Gastrocnemius medialis (tissue), 4 donors: ENCODE measurements at regions not wholly inside any gene's neighbourhood (a gene's known extent, or its start where the extent isn't known, plus 50 kb on each side); places are given as distances from the start of the nearest gene placed in this dataset.

ENCODE experiments used
- ATAC-seq, 2 donors: fragments of 150-250 bp; one replicate each; pipeline ENCODE4 v1.9.1; 2016
- DNase-seq, 2 donors: peaks; one replicate each; pipeline ENCODE4 v3.0.0-alpha.2; 2019
- H3K27ac ChIP-seq, 4 donors: fragments of 200-600 bp; sonication (generic); 1 replicate in 1 of 4; 2 replicates in 3 of 4; pipeline ENCODE4 v1.5.1; 2016 to 2018; ENCODE audit warnings: mild to moderate bottlenecking in 2 of 4, moderate library complexity in 1 of 4
- H3K27me3 ChIP-seq, 3 donors: fragments of 200-600 bp; sonication (generic) in 2 of 3; 1 replicate in 1 of 3; 2 replicates in 2 of 3; pipeline versions ENCODE4 v1.5.1 to v1.6.0; 2016 to 2019; ENCODE audit warnings: mild to moderate bottlenecking in 1 of 3, moderate library complexity in 1 of 3
- H3K36me3 ChIP-seq, 2 donors: fragments of 200-600 bp; sonication (generic) in 1 of 2; one replicate each; pipeline ENCODE4 v1.5.1; 2017 to 2018
- H3K4me1 ChIP-seq, 2 donors: fragments of 200-600 bp; sonication (generic) in 1 of 2; one replicate each; pipeline ENCODE4 v1.5.1; 2016 to 2017; ENCODE audit warnings: mild to moderate bottlenecking in 2 of 2
- H3K4me3 ChIP-seq, 4 donors: fragments of 200-600 bp; sonication (generic) in 3 of 4; 1 replicate in 1 of 4; 2 replicates in 3 of 4; pipeline ENCODE4 v1.5.1; 2016 to 2019; ENCODE audit warnings: mild to moderate bottlenecking in 2 of 4
- H3K9me3 ChIP-seq, 3 donors: fragments of 200-600 bp; sonication (generic) in 2 of 3; 1 replicate in 1 of 3; 2 replicates in 2 of 3; pipeline ENCODE4 v1.5.1; 2016 to 2019
- POLR2A ChIP-seq, 2 donors: fragments of 450-650 bp; IDR thresholded peaks; one replicate each; pipeline ENCODE4 v1.6.1; 2017; ENCODE audit warnings: antibody characterized with exemption in 2 of 2, mild to moderate bottlenecking in 2 of 2, moderate library complexity in 2 of 2
- in situ Hi-C, 4 donors: fragments of 200-750 bp; cut with MboI; loops; one replicate each; pipeline versions ENCODE4 v1.15.0 to v1.8.0; 2017; ENCODE audit warnings: low sequenced_read_pairs in 4 of 4
- intact Hi-C: fragments of 100-400 bp; cut with DNase I; formaldehyde crosslinking; loops from one replicate; pipeline ENCODE4 v1.15.1; 2023; ENCODE audit warnings: low total_unique reads
- TF ChIP-seq, protein P1 (sequence below), 5 experiments: fragments of 450-650 bp in 3 of 5; fragments of 200-600 bp in 2 of 5; sonication (generic) in 2 of 5; IDR thresholded peaks in 4 of 5; conservative IDR thresholded peaks in 1 of 5; 1 replicate in 4 of 5; 2 replicates in 1 of 5; pipeline ENCODE4 v1.5.1; 2016 to 2019; ENCODE audit warnings: antibody characterized with exemption in 5 of 5, mild to moderate bottlenecking in 3 of 5, moderate library complexity in 3 of 5

DNA sequence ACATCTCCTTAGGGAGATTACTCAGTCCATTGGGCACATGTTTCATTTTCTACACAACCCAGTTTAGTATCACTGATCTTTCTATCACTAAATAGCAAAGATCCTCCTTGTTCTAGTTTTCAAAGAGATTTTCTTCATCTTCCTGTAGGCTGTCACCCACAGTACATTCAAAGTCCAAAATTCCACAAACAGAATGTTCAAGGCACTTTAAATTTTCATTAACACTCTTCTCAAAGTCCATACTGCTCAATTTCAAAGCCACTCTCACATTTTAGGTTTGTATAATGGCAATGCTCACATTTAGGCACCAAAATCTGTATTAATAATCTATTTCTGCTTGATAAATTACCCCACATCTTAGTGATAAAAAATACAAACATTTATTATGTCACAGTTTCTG is 152.8 kb downstream of the FSIP2 start:
- no peak for ATAC-seq

DNA sequence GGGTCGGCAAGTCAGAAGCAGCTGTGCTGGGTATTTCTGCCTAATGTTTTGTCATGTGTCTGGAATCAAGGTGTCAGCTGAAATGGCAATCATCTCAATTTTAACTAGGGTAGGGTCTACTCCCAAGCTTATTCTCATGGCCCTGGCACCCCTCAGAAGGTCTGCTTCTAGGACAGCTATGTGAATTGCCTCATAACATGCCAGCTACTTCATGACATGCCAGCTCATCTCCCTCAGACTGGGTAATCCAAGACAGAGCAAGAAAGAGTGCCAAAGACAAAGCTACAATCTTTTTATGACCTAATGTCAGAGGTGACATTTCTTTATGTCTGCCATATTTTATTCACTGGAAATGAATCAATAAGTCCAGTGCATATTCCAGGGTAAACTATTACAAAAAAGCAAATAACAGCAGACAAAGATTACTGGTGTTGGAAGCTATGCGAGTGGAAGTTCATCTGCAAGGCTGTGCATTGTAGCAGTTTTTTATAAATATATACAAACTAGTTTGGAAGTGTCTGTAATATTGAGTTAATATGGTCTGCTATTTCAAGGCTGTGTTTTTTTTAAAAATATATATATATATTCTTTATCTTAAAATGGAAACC is 153.3 kb downstream of the FSIP2 start:
- Histone ChIP-seq H3K27me3 (no peaks in the 10 kb centered on the region), H3K4me1 (no peaks in the 10 kb centered on the region), H3K4me3 (no peak overlapping the region), H3K27ac (no peak overlapping the region), H3K9me3 (no peaks in the 10 kb centered on the region), H3K36me3 (no peaks in the 10 kb centered on the region)
- no peak for ATAC-seq
- TF ChIP-seq, protein P1, sequence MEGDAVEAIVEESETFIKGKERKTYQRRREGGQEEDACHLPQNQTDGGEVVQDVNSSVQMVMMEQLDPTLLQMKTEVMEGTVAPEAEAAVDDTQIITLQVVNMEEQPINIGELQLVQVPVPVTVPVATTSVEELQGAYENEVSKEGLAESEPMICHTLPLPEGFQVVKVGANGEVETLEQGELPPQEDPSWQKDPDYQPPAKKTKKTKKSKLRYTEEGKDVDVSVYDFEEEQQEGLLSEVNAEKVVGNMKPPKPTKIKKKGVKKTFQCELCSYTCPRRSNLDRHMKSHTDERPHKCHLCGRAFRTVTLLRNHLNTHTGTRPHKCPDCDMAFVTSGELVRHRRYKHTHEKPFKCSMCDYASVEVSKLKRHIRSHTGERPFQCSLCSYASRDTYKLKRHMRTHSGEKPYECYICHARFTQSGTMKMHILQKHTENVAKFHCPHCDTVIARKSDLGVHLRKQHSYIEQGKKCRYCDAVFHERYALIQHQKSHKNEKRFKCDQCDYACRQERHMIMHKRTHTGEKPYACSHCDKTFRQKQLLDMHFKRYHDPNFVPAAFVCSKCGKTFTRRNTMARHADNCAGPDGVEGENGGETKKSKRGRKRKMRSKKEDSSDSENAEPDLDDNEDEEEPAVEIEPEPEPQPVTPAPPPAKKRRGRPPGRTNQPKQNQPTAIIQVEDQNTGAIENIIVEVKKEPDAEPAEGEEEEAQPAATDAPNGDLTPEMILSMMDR (IDR thresholded peaks at IDR 0.05 in 4 of 5, conservative IDR thresholded peaks at IDR 0.05 in 1 of 5): no peak
- no peak for DNase-seq
- intact Hi-C loops (no loop called here), in situ Hi-C loops (no loop called here)

More for the DNA sequence above, 152.8 kb downstream of the FSIP2 start:
- intact Hi-C loops (no loop called here), in situ Hi-C loops (no loop called here)
- Histone ChIP-seq H3K36me3 (no peaks in the 10 kb centered on the region), H3K9me3 (no peaks in the 10 kb centered on the region), H3K4me3 (no peak overlapping the region), H3K27ac (no peak overlapping the region), H3K4me1 (no peaks in the 10 kb centered on the region), H3K27me3 (no peaks in the 10 kb centered on the region)
- no peak for DNase-seq
- TF ChIP-seq, protein P1 (IDR thresholded peaks at IDR 0.05 in 4 of 5, conservative IDR thresholded peaks at IDR 0.05 in 1 of 5): no peak
- TF ChIP-seq POLR2A (IDR thresholded peaks at IDR 0.05): no peak

DNA sequence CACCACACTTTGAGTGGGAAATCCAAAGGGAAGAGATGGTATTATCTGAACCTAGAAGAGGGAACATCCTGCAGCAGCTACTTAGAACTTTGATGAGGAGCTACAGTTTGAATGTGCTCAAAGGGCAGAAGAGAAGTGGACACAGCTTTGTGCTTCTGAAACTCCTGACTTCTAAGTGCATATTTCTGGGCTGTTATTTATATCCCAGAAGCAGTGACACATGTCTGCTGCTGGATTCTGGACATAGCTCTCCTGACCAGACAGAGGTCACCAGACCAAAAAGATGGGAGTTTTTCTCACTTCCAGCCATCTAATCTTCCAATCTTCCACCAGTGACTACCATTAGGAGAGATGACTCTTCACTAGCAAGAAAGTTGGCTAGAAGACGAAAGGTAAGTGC is 153.9 kb downstream of the FSIP2 start:
- no peak overlapping the region for H3K4me3 ChIP-seq
- TF ChIP-seq POLR2A (IDR thresholded peaks at IDR 0.05): no peak
- TF ChIP-seq, protein P1 (IDR thresholded peaks at IDR 0.05 in 4 of 5, conservative IDR thresholded peaks at IDR 0.05 in 1 of 5): no peak
- in situ Hi-C loops (no loop called here), intact Hi-C loops (no loop called here)
- DNase-seq (no peak), ATAC-seq (no peak)
- no peaks in the 10 kb centered on the region for H3K36me3 ChIP-seq
- H3K4me1 ChIP-seq: no peaks in the 10 kb centered on the region
- no peak overlapping the region for H3K27ac ChIP-seq
- no peaks in the 10 kb centered on the region for H3K27me3 ChIP-seq
- no peaks in the 10 kb centered on the region for H3K9me3 ChIP-seq

DNA sequence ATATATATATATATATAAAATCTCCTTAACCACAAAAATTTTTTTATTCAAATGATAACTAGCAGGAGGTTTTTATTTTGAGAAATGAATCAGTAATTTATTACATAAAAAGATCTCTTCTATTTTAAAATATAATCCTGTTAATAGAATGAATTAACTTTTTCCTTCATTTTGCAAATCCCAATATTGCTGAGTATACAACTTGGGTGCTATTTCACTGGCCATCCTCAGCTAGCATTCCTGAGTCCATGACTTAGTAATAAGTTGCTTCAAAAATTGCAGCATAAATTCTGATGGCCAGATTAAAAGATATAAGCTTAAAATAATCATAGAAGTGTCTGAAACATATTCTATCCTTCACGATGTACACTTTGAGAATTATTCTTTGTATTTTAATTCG is 155.6 kb downstream of the FSIP2 start:
- no peak overlapping the region for H3K4me3 ChIP-seq
- TF ChIP-seq, protein P1 (IDR thresholded peaks at IDR 0.05 in 4 of 5, conservative IDR thresholded peaks at IDR 0.05 in 1 of 5): no peak
- TF ChIP-seq POLR2A (IDR thresholded peaks at IDR 0.05): no peak
- in situ Hi-C loops (no loop called here), intact Hi-C loops (no loop called here)
- ATAC-seq (no peak), DNase-seq (no peak)
- H3K4me1 ChIP-seq: no peaks in the 10 kb centered on the region
- H3K27me3 ChIP-seq: no peaks in the 10 kb centered on the region
- H3K27ac ChIP-seq: no peak overlapping the region
- H3K36me3 ChIP-seq: no peaks in the 10 kb centered on the region
- no peaks in the 10 kb centered on the region for H3K9me3 ChIP-seq
